Mucosa of stomach (tissue), 1 donor: ENCODE measurements at regions not wholly inside any gene's neighbourhood (a gene's known extent, or its start where the extent isn't known, plus 50 kb on each side); places are given as distances from the start of the nearest gene placed in this dataset.

ENCODE experiments used
- H3K27me3 ChIP-seq: one replicate; pipeline ENCODE4 v1.7.0; 2013; ENCODE audit warnings: mild to moderate bottlenecking, low read length; ENCODE audit not compliant: control insufficient read depth, insufficient read depth
- H3K36me3 ChIP-seq: one replicate; pipeline ENCODE4 v1.7.0; 2013; ENCODE audit warnings: low read length; ENCODE audit not compliant: control insufficient read depth, insufficient read depth
- H3K4me1 ChIP-seq: one replicate; pipeline ENCODE4 v1.7.0; 2013; ENCODE audit warnings: mild to moderate bottlenecking, low read length; ENCODE audit not compliant: control insufficient read depth, insufficient read depth
- H3K4me3 ChIP-seq: one replicate; pipeline ENCODE4 v1.7.0; 2013; ENCODE audit warnings: low read length
- H3K9ac ChIP-seq: one replicate; pipeline ENCODE4 v1.7.0; 2013; ENCODE audit warnings: mild to moderate bottlenecking, low read length, moderate library complexity
- H3K9me3 ChIP-seq: one replicate; pipeline ENCODE4 v1.7.0; 2013; ENCODE audit warnings: mild to moderate bottlenecking, low read length, moderate library complexity; ENCODE audit not compliant: control insufficient read depth
- donor health status: Pancreatic carcinoma.

DNA sequence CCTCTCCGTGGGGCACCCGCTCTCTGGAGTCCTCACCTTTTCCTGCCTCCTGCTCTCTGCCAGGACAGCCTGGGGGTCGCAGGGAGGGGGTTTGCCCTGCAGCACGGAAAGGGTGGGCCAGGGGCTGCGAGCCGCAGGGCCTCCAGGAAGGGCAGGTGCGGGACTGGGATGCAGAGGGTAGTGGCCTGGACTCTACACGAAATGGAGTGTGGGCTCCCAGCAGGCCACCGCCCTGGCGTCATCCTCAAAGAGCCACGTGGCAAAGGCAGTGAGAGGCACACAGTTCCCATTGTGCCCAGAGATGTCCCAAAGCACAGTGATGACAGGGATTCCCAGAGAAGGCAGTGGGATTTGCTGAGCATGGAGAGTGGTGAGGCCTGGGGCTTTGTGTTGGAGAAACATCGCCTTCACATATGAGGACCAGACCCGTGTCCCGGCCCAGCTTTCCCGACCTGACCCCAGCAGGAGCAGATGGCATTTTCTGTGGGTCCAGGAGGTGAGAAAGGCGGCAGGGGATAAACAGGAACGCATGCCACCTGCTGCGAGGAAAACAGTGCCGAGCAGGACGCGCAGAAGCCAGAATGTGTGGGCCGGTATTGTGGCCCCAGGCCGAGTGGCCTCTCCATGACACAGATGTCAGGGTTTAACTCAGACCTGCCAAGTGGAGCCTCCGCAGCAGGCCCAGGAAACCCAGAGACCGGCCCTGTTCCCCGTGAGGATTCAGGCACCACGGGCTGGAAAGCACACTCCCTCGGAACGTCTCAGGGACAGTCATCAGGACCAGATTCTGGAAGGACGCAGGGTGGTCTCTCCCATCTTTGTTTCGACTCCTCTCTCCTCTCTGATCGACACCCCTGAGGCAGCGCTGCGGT is 855.5 kb upstream of the SALL3 start:
- Histone ChIP-seq H3K4me1 (no peaks in the 10 kb centered on the region), H3K4me3 (no peak overlapping the region), H3K36me3 (no peaks in the 10 kb centered on the region), H3K9me3 (no peaks in the 10 kb centered on the region), H3K27me3 (no peaks in the 10 kb centered on the region), H3K9ac (no peak overlapping the region)

GRCh38 chr18:78125206-78125896 is 854.3 kb upstream of the SALL3 start:
- no peaks in the 10 kb centered on the region for H3K27me3 ChIP-seq
- H3K9ac ChIP-seq, result no peak overlapping the region
- H3K4me1 ChIP-seq, result no peaks in the 10 kb centered on the region
- no peak overlapping the region for H3K4me3 ChIP-seq
- H3K36me3 ChIP-seq, result no peaks in the 10 kb centered on the region
- H3K9me3 ChIP-seq, result no peaks in the 10 kb centered on the region

- no peaks in the 10 kb centered on the region for H3K9me3 ChIP-seq
Measured at GRCh38 chr18:78126106-78126505, 853.5 kb upstream of the SALL3 start.

GRCh38 chr18:78126536-78126935 is 853.1 kb upstream of the SALL3 start:
- no peak overlapping the region for H3K9ac ChIP-seq
- no peak overlapping the region for H3K4me3 ChIP-seq
- H3K36me3 ChIP-seq, result no peaks in the 10 kb centered on the region
- H3K4me1 ChIP-seq, result no peaks in the 10 kb centered on the region
- H3K9me3 ChIP-seq, result no peaks in the 10 kb centered on the region
- H3K27me3 ChIP-seq, result no peaks in the 10 kb centered on the region

More at GRCh38 chr18:78126106-78126505, 853.5 kb upstream of the SALL3 start:
- Histone ChIP-seq H3K4me3 (no peak overlapping the region), H3K27me3 (no peaks in the 10 kb centered on the region), H3K4me1 (no peaks in the 10 kb centered on the region), H3K9ac (no peak overlapping the region), H3K36me3 (no peaks in the 10 kb centered on the region)

DNA sequence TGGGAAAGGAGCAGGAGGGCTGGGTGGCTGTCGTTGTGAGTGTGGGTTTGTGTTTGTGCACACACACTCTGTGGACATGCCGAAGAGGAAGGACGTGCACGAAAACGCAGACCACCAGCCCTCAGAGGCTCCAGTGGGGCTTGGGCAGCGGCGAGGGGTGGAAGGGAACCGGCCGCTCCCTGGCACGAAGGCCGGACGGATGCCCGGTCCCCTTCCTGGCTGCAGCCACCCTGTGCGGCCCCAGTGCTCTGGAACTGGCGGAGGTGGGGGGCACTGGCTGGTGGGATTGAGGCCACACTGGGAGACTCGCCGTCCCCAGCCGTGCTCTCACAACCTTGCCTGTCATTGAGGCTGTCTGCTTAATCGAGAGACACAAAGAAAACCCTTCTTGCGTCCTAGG is 852.6 kb upstream of the SALL3 start:
- no peak overlapping the region for H3K4me3 ChIP-seq
- H3K4me1 ChIP-seq, result no peaks in the 10 kb centered on the region
- H3K9ac ChIP-seq, result no peak overlapping the region
- H3K9me3 ChIP-seq, result no peaks in the 10 kb centered on the region
- no peaks in the 10 kb centered on the region for H3K36me3 ChIP-seq
- H3K27me3 ChIP-seq, result no peaks in the 10 kb centered on the region

DNA sequence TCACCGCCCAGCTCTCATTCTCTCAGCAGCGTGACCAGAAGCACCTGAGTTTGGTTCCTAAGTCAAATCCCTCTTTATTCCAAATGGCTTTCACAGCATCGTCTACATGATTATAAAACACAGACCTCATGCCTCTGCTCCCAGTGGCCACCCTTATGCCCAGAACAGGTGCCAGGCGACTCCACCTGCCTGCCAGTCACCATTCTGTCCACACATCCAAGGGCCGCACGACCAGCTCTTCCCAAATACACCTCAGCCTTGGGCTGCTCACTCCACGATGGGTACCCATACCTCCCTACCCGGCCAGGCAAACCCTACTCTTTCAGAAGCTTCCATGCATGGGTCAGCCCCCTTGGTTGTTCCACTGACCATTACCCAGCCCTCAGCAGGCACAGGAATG is 851.6 kb upstream of the SALL3 start:
- no peaks in the 10 kb centered on the region for H3K27me3 ChIP-seq
- no peaks in the 10 kb centered on the region for H3K9me3 ChIP-seq
- no peaks in the 10 kb centered on the region for H3K36me3 ChIP-seq
- H3K9ac ChIP-seq, result no peak overlapping the region
- no peaks in the 10 kb centered on the region for H3K4me1 ChIP-seq
- H3K4me3 ChIP-seq, result no peak overlapping the region

- Histone ChIP-seq H3K4me3 (no peak overlapping the region), H3K4me1 (no peaks in the 10 kb centered on the region), H3K9me3 (no peaks in the 10 kb centered on the region), H3K27me3 (no peaks in the 10 kb centered on the region), H3K9ac (no peak overlapping the region), H3K36me3 (no peaks in the 10 kb centered on the region)
Measured at GRCh38 chr18:78129260-78129659, 850.4 kb upstream of the SALL3 start.

GRCh38 chr18:78130232-78131195 is 849.1 kb upstream of the SALL3 start:
- no peaks in the 10 kb centered on the region for H3K4me1 ChIP-seq
- H3K36me3 ChIP-seq, result no peaks in the 10 kb centered on the region
- no peaks in the 10 kb centered on the region for H3K9me3 ChIP-seq
- H3K27me3 ChIP-seq, result no peaks in the 10 kb centered on the region
- no peak overlapping the region for H3K9ac ChIP-seq
- H3K4me3 ChIP-seq, result no peak overlapping the region

DNA sequence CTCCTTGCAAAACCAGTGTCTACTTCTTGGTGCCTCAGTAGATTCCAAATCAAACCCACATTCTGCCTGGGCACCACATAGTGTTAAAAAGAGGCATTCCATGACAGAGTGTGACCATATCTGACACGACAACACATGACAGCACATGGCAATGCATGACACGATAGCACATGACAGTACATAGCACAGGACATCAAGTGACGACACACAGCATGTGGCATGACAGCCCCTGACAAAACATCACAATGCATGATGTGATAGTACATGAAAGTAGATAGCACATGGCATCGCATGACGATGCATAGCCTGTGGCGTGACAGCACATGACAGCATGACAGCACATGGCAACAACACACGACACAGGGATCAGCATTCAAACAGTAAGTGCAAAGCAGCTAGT is 845.9 kb upstream of the SALL3 start:
- H3K9ac ChIP-seq, result no peak overlapping the region
- H3K4me3 ChIP-seq, result no peak overlapping the region
- H3K9me3 ChIP-seq, result no peaks in the 10 kb centered on the region
- H3K36me3 ChIP-seq, result no peaks in the 10 kb centered on the region
- no peaks in the 10 kb centered on the region for H3K27me3 ChIP-seq
- H3K4me1 ChIP-seq, result no peaks in the 10 kb centered on the region

DNA sequence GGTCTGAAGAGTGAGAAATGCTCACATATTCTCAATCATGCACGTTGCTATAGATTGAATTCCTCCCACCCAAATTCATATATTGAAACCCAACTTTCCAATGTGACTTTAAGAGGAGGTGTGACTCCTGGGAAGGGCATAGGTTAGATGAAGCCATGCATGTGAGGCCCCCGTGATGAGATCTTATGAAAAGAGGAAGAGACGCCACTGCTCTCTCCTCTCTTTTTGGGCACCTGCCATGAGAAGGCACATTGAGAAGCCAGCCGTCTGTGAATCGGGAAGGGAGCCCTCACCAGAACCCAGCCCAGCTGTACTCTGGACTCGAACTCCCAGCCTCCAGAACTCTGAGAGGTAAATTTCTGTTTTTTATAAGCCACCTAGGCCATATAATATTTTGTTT is 842.6 kb upstream of the SALL3 start:
- Histone ChIP-seq H3K9me3 (no peaks in the 10 kb centered on the region), H3K4me3 (no peak overlapping the region), H3K27me3 (no peaks in the 10 kb centered on the region), H3K36me3 (no peaks in the 10 kb centered on the region), H3K9ac (no peak overlapping the region), H3K4me1 (no peaks in the 10 kb centered on the region)

DNA sequence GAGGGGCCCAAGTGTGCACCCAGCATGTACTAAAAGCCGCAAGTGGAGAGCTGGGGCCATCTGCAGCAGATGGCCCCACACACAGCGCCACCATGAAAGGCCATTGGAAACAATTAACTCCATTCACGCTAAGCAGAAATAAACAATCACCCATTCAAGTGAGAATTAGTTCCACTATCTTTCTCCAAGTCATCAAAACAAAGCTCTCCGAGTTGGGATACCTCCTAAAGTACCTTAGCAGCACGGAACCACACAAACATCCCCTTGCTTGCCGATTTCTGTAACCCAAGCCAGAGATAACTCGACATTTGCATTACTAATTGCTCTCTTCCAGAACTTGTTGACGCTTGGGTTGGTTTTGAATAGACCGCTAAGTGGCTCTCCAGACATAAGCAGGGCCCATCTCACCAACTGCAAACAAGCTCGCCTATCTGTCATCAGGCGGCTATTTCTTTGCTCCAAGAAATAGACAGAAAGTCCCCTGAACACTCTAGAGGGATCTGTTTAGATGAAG is 840.6 kb upstream of the SALL3 start:
- Histone ChIP-seq H3K4me3 (no peak overlapping the region), H3K27me3 (no peaks in the 10 kb centered on the region), H3K9ac (no peak overlapping the region), H3K36me3 (no peaks in the 10 kb centered on the region), H3K9me3 (no peaks in the 10 kb centered on the region), H3K4me1 (no peaks in the 10 kb centered on the region)
